ENCODE measurements at regions not wholly inside any gene's neighbourhood (a gene's known extent, or its start where the extent isn't known, plus 50 kb on each side); places are given as distances from the start of the nearest gene placed in this dataset.

DNA sequence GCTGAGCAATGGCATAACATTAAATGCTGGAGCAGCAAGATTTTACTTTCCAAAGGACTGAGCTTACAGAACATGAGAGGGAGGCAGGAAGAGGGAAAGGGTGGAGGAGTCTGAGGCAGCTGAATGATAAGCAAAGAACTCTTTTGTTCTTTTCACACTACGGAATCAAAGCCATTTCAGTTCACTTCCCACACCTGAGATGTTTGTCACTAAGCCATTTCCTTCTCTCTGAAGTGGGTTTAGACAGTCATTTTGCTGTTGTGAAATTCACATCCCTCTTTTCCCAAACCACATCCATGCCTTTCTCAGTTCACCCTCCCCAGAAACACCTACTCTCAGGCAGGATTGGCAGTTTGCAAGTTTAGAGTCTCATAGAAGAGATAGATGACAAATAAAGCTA lies 267.9 kb downstream of the ADGRG6 start:
- TF ChIP-seq CTCF (IDR thresholded peaks at IDR 0.05; ENCODE audit: low read depth, low read length): no peak
- no peak for DNase-seq (ENCODE audit: extremely low read depth, low read depth)

DNA sequence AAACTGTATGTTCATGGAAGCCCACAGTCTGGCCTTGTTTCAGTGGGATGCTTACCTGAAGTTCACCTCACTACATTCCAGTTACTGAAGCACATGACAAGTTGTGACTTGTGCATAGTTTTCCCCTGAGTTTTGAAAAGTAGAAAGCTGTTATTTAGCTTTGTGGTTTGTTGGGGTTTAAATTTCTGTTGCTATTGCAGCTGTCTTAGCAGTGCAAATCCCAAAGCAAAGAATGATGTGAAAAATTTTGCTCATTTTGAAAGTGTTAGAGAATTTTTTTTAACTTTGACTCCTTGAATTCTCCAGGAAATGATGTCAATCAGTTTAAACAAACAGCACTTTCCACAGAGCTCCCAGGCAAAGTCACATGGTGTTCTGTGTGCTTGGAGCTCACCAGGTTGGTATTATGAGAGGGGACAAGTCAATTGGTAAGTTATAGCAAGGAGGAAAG lies 268.4 kb downstream of the ADGRG6 start:
- TF ChIP-seq CTCF (IDR thresholded peaks at IDR 0.05; ENCODE audit: low read depth, low read length): no peak
- DNase-seq (ENCODE audit: extremely low read depth, low read depth): no peak

- TF ChIP-seq CTCF (IDR thresholded peaks at IDR 0.05; ENCODE audit: low read depth, low read length): no peak
- no peak for DNase-seq (ENCODE audit: extremely low read depth, low read depth)
These were observed 291.1 kb downstream of the ADGRG6 start for GRCh38 chr6:142592876-142593275.

DNA sequence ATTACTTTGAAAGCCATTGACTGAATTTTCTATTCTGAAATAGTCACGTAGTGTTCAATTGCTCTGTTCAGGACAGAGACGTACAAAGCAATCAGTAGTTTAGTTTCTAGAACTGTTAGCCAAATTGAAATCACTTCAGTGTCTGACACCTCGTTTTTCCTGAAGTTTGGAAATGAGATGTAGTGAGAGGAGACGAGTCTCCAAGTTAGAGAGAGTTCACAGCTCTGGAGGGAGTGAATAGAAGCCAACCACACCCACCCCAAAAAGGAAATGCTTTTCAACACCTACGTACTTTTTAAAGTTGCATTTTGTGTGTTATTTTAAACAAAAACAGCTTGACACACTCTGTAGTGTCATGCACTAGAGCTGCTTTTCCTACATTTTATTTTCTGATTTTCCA lies 296.0 kb downstream of the ADGRG6 start:
- no peak for TF ChIP-seq CTCF (IDR thresholded peaks at IDR 0.05; ENCODE audit: low read depth, low read length)
- no peak for DNase-seq (ENCODE audit: extremely low read depth, low read depth)

DNA sequence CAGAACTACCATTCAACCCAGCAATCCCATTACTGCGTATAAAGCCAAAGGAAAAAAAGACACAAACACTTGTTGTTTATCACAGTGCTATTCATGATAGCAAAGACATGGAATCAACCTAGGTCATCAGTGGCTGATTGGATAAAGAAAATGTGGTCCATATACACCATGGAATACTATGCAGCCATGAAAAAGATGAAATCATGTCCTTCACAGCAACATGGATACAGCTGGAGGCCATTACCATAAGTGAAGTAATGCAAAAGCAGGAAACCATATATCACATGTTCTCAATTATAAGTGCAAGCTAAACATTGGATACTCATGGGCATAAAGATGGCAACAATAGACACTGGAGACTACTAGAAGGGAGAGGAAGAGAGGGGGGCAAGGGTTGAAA lies 299.6 kb downstream of the ADGRG6 start:
- no peak for DNase-seq (ENCODE audit: extremely low read depth, low read depth)
- no peak for TF ChIP-seq CTCF (IDR thresholded peaks at IDR 0.05; ENCODE audit: low read depth, low read length)

DNA sequence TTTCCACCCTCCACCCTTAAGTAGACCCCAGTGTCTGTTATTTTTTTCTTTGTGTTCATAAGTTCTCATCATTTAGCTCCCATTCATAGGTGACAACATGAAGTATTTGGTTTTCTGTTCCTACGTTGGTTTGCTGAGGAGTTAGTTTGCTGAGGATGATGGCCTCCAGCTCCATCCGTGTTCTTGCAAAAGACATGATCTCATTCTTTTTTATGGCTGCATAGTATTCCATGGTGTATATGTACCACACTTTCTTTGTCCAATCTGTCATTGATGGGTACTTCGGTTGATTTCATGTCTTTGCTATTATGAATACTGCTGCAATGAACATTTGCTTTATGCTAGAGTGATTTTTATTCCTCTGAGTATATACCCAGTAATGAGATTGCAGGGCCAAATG lies 301.2 kb downstream of the ADGRG6 start:
- DNase-seq (ENCODE audit: extremely low read depth, low read depth): no peak

GRCh38 chr6:142605922-142606485 lies 304.2 kb downstream of the ADGRG6 start:
- TF ChIP-seq CTCF (IDR thresholded peaks at IDR 0.05; ENCODE audit: low read depth, low read length): no peak
- DNase-seq (ENCODE audit: extremely low read depth, low read depth): peak; percentile 11

More for the DNA sequence above, 301.2 kb downstream of the ADGRG6 start:
- no peak for TF ChIP-seq CTCF (IDR thresholded peaks at IDR 0.05; ENCODE audit: low read depth, low read length)

All from AG09319 (cell line).